HCT116 (cell line): ENCODE measurements at regions not wholly inside any gene's neighbourhood (a gene's known extent, or its start where the extent isn't known, plus 50 kb on each side); places are given as distances from the start of the nearest gene placed in this dataset.

ENCODE experiments used
- ATAC-seq: fragments of 200-7000 bp; cut with Tn5 transposase; 2 replicates; pipeline ENCODE4 v1.9.1; 2020; ENCODE audit warnings: mild to moderate bottlenecking, moderate library complexity
- BruUV-seq: library from RNA; stranded (reverse); fragments of 400-500 nt; replicated peaks from 2 replicates; lab custom pipeline; 2021; lab: Mats Ljungman, UMichigan
- CTCF ChIA-PET: fragments of 300-600 bp; sonication (Branson Sonifier 250); formaldehyde crosslinking; loops from one replicate; lab custom pipeline; 2021; ENCODE audit warnings: antibody characterized with exemption; lab: Charles Lee
- POLR2A ChIA-PET: fragments of 300-600, 350-600 bp; sonication (Branson Sonifier 250); formaldehyde crosslinking; loops from one replicate; lab custom pipeline; 2021; ENCODE audit warnings: antibody characterized with exemption; lab: Charles Lee
- RAD21 ChIA-PET, 2 experiments: fragments of 300-600 bp; sonication (Branson Sonifier 250); formaldehyde crosslinking; loops; one replicate each; lab custom pipeline; 2023; ENCODE audit warnings: low total read pairs in 2 of 2; ENCODE audit not compliant: uncharacterized antibody in 2 of 2, unreplicated experiment in 2 of 2, low non-redundant PET in 1 of 2; lab: Charles Lee
- DNase-seq: peaks from one replicate; pipeline ENCODE4 v3.0.0-alpha.2; 2010; ENCODE audit warnings: low read depth, low spot score
- H2AFZ ChIP-seq: fragments of 200-600 bp; shearing (Covaris generic), sonication (generic); 2 replicates; pipeline ENCODE4 v1.6.1; 2017; ENCODE audit warnings: low read depth, mixed run types, mixed read lengths, antibody characterized with exemption, low read length; ENCODE audit not compliant: poor library complexity, severe bottlenecking
- H3K27ac ChIP-seq: 2 replicates; pipeline ENCODE4 v1.5.1; 2012; ENCODE audit warnings: low read depth, low read length
- H3K27me3 ChIP-seq: fragments of 200-600 bp; sonication (generic); 2 replicates; pipeline ENCODE4 v1.6.1; 2016; ENCODE audit warnings: mixed run types, low read length, mixed read lengths; ENCODE audit not compliant: insufficient read depth
- H3K36me3 ChIP-seq, 2 experiments: fragments of 200-500 bp in 1 of 2; fragments of 200-600 bp in 1 of 2; sonication (Bioruptor generic) in 1 of 2; sonication (generic) in 1 of 2; 2 replicates each; pipeline versions ENCODE4 v1.5.1 to v1.6.1; 2014 to 2016; ENCODE audit warnings: low read length in 2 of 2, inconsistent platforms in 1 of 2, mixed read lengths in 1 of 2, mixed run types in 1 of 2; ENCODE audit not compliant: insufficient read depth in 2 of 2, control insufficient read depth in 1 of 2
- H3K4me1 ChIP-seq, 2 experiments: fragments of 200-600 bp in 1 of 2; sonication (generic) in 1 of 2; 2 replicates each; pipeline versions ENCODE4 v1.5.1 to v1.6.1; 2012 to 2017; ENCODE audit warnings: low read length in 2 of 2, inconsistent platforms in 1 of 2, mild to moderate bottlenecking in 1 of 2, mixed read lengths in 1 of 2, mixed run types in 1 of 2, moderate library complexity in 1 of 2; ENCODE audit not compliant: insufficient read depth in 2 of 2, control insufficient read depth in 1 of 2
- H3K4me2 ChIP-seq: fragments of 200-600 bp; sonication (generic); 2 replicates; pipeline ENCODE4 v1.6.1; 2017; ENCODE audit warnings: mixed run types, low read length, mixed read lengths
- H3K4me3 ChIP-seq, 2 experiments: fragments of 200-600 bp in 1 of 2; sonication (generic) in 1 of 2; replicated peaks in 1 of 2; 2 replicates each; pipeline ENCODE4 v1.5.1; 2011 to 2016; ENCODE audit warnings: low read length in 2 of 2, control low read depth in 1 of 2, low read depth in 1 of 2, mild to moderate bottlenecking in 1 of 2, mixed read lengths in 1 of 2, mixed run types in 1 of 2
- H3K79me2 ChIP-seq: fragments of 200-600 bp; sonication (generic); 2 replicates; pipeline ENCODE4 v1.6.1; 2017; ENCODE audit warnings: mild to moderate bottlenecking, mixed run types, low read length, moderate library complexity, mixed read lengths; ENCODE audit not compliant: insufficient read depth
- H3K9ac ChIP-seq: fragments of 200-600 bp; sonication (generic); 2 replicates; pipeline ENCODE4 v1.6.1; 2016; ENCODE audit warnings: low read length, mixed read lengths
- H3K9me2 ChIP-seq: fragments of 200-600 bp; sonication (generic), shearing (Covaris generic); 2 replicates; pipeline ENCODE4 v1.6.1; 2017; ENCODE audit warnings: mixed run types, mild to moderate bottlenecking, moderate library complexity; ENCODE audit not compliant: insufficient read depth
- H3K9me3 ChIP-seq, 2 experiments: fragments of 200-500 bp in 1 of 2; fragments of 200-600 bp in 1 of 2; sonication (Bioruptor generic) in 1 of 2; sonication (generic) in 1 of 2; 2 replicates each; pipeline ENCODE4 v1.6.1; 2014 to 2017; ENCODE audit warnings: low read length in 2 of 2, mixed read lengths in 2 of 2, inconsistent platforms in 1 of 2, low read depth in 1 of 2, mild to moderate bottlenecking in 1 of 2, mixed run types in 1 of 2, moderate library complexity in 1 of 2; ENCODE audit not compliant: control insufficient read depth in 1 of 2, insufficient read depth in 1 of 2
- H4K20me1 ChIP-seq: fragments of 200-600 bp; sonication (generic), shearing (Covaris generic); 2 replicates; pipeline ENCODE4 v1.6.1; 2017; ENCODE audit warnings: mixed run types, mild to moderate bottlenecking, moderate library complexity; ENCODE audit not compliant: insufficient read depth
- CEBPB ChIP-seq: IDR thresholded peaks from 2 replicates; pipeline ENCODE4 v1.6.1; 2012; ENCODE audit warnings: low read depth
- ELF1 ChIP-seq: IDR thresholded peaks from 2 replicates; pipeline ENCODE4 v1.6.1; 2012; ENCODE audit warnings: low read depth, borderline replicate concordance
- EZH2 ChIP-seq: fragments of 200-600 bp; sonication (generic); IDR thresholded peaks from 2 replicates; pipeline ENCODE4 v1.6.1; 2017; ENCODE audit warnings: antibody characterized with exemption, mixed run types
- FOSL1 ChIP-seq: IDR thresholded peaks from 2 replicates; pipeline ENCODE4 v1.6.1; 2012; ENCODE audit warnings: low read depth
- JUND ChIP-seq: IDR thresholded peaks from 2 replicates; pipeline ENCODE4 v1.6.1; 2012
- POLR2A ChIP-seq: IDR thresholded peaks from 2 replicates; pipeline ENCODE4 v1.7.0; 2011; ENCODE audit warnings: borderline replicate concordance; ENCODE audit not compliant: insufficient read depth, insufficient read length; ENCODE audit errors: extremely low read depth
- RAD21 ChIP-seq: IDR thresholded peaks from 2 replicates; pipeline ENCODE4 v1.6.1; 2012; ENCODE audit warnings: low read depth, mild to moderate bottlenecking
- SIN3A ChIP-seq: IDR thresholded peaks from 2 replicates; pipeline ENCODE4 v1.6.1; 2012; ENCODE audit warnings: low read depth
- SP1 ChIP-seq: IDR thresholded peaks from 2 replicates; pipeline ENCODE4 v1.6.1; 2012; ENCODE audit warnings: low read depth
- SRF ChIP-seq: IDR thresholded peaks from 2 replicates; pipeline ENCODE4 v1.6.1; 2012; ENCODE audit warnings: low read depth
- TCF7L2 ChIP-seq: IDR thresholded peaks from 2 replicates; pipeline ENCODE4 v1.7.0; 2011; ENCODE audit warnings: borderline replicate concordance, inconsistent platforms; ENCODE audit not compliant: insufficient read depth, insufficient read length; ENCODE audit errors: extremely low read depth
- ZNF274 ChIP-seq: fragments of 200-500 bp; sonication (Bioruptor generic); IDR thresholded peaks from 2 replicates; pipeline ENCODE4 v1.6.1; 2014; ENCODE audit warnings: mild to moderate bottlenecking, low read depth, low read length, inconsistent platforms
- intact Hi-C: fragments of 100-400 bp; cut with micrococcal nuclease; formaldehyde crosslinking; loops from 2 replicates; pipeline ENCODE4 v1.10.0; 2022
- TF ChIP-seq, protein P1 (sequence below): IDR thresholded peaks from 2 replicates; pipeline ENCODE4 v1.6.1; 2011; ENCODE audit warnings: mild to moderate bottlenecking, low read length, moderate library complexity; ENCODE audit not compliant: insufficient replicate concordance; ENCODE audit errors: extremely low read depth
- TF ChIP-seq, protein P2 (sequence below), 3 experiments: fragments of 200-600 bp in 1 of 3; sonication (generic) in 1 of 3; IDR thresholded peaks in 2 of 3; conservative IDR thresholded peaks in 1 of 3; 2 replicates each; pipeline ENCODE4 v1.5.1; 2012 to 2017; ENCODE audit warnings: low read depth in 2 of 3, low read length in 2 of 3, antibody characterized with exemption in 1 of 3, borderline replicate concordance in 1 of 3, control low read depth in 1 of 3, mild to moderate bottlenecking in 1 of 3, mixed read lengths in 1 of 3, mixed run types in 1 of 3, moderate library complexity in 1 of 3; ENCODE audit not compliant: insufficient read depth in 1 of 3
- TF ChIP-seq, protein P3 (sequence below): IDR thresholded peaks from 2 replicates; pipeline ENCODE4 v1.6.1; 2012
- TF ChIP-seq, protein P4 (sequence below): IDR thresholded peaks from 2 replicates; pipeline ENCODE4 v1.6.1; 2012

DNA sequence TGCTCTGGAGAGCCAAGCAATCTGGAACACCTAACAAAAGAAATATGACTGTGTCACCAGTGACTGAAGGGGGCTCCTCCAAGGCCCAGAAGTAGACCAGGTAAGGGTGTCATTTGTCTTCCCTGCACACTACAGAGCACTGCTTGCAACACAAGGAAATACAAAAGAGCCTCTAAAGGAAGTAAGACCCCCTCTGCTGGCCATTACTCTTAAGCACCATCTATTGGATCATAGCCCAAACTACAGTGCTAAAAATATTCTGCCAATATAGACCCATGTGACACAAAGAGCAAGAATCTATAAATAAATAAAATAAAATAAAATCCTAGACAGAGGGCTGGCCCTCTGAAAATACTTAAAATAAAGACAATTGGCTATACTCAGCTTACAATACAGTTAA, 528.7 kb downstream of the TMA16 start:
- CTCF ChIA-PET, result no interaction called here
- no peaks in the 10 kb centered on the region for H3K36me3 ChIP-seq
- no peaks in the 10 kb centered on the region for H3K79me2 ChIP-seq
- intact Hi-C loops, result no loop called here
- peak overlapping the region; percentile 39 for H2AFZ ChIP-seq
- POLR2A ChIA-PET, result no interaction called here
- no peaks in the 10 kb centered on the region for H3K9me2 ChIP-seq
- 0 out of 2 replicates have a peak, but pooled peaks have one; percentile 14 for TF ChIP-seq RAD21
- TF ChIP-seq EZH2, result no peak
- TF ChIP-seq, protein P1, sequence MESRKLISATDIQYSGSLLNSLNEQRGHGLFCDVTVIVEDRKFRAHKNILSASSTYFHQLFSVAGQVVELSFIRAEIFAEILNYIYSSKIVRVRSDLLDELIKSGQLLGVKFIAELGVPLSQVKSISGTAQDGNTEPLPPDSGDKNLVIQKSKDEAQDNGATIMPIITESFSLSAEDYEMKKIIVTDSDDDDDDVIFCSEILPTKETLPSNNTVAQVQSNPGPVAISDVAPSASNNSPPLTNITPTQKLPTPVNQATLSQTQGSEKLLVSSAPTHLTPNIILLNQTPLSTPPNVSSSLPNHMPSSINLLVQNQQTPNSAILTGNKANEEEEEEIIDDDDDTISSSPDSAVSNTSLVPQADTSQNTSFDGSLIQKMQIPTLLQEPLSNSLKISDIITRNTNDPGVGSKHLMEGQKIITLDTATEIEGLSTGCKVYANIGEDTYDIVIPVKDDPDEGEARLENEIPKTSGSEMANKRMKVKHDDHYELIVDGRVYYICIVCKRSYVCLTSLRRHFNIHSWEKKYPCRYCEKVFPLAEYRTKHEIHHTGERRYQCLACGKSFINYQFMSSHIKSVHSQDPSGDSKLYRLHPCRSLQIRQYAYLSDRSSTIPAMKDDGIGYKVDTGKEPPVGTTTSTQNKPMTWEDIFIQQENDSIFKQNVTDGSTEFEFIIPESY, result no peak
- TF ChIP-seq SRF, result no peak
- no peak for TF ChIP-seq SIN3A
- no peak for TF ChIP-seq TCF7L2
- TF ChIP-seq ELF1, result no peak
- TF ChIP-seq, protein P2, sequence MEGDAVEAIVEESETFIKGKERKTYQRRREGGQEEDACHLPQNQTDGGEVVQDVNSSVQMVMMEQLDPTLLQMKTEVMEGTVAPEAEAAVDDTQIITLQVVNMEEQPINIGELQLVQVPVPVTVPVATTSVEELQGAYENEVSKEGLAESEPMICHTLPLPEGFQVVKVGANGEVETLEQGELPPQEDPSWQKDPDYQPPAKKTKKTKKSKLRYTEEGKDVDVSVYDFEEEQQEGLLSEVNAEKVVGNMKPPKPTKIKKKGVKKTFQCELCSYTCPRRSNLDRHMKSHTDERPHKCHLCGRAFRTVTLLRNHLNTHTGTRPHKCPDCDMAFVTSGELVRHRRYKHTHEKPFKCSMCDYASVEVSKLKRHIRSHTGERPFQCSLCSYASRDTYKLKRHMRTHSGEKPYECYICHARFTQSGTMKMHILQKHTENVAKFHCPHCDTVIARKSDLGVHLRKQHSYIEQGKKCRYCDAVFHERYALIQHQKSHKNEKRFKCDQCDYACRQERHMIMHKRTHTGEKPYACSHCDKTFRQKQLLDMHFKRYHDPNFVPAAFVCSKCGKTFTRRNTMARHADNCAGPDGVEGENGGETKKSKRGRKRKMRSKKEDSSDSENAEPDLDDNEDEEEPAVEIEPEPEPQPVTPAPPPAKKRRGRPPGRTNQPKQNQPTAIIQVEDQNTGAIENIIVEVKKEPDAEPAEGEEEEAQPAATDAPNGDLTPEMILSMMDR (IDR thresholded peaks at IDR 0.05 in 2 of 3, conservative IDR thresholded peaks at IDR 0.05 in 1 of 3; ENCODE audit: borderline replicate concordance in 1 of 3, insufficient read depth in 1 of 3, low read depth in 2 of 3, low read length in 2 of 3), result peak; percentile 25 to 42 (median 40); a peak in 4 of 6 replicates
- no peak for TF ChIP-seq POLR2A
- no peak for TF ChIP-seq FOSL1
- no peak for TF ChIP-seq SP1
- TF ChIP-seq, protein P3, sequence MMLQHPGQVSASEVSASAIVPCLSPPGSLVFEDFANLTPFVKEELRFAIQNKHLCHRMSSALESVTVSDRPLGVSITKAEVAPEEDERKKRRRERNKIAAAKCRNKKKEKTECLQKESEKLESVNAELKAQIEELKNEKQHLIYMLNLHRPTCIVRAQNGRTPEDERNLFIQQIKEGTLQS, result no peak
- no peak for TF ChIP-seq CEBPB
- TF ChIP-seq, protein P4, sequence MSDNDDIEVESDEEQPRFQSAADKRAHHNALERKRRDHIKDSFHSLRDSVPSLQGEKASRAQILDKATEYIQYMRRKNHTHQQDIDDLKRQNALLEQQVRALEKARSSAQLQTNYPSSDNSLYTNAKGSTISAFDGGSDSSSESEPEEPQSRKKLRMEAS, result no peak
- TF ChIP-seq ZNF274, result no peak
- no peak for TF ChIP-seq JUND
- no peaks in the 10 kb centered on the region for H3K4me1 ChIP-seq
- H3K9ac ChIP-seq, result no peak overlapping the region
- H3K4me3 ChIP-seq, result no peak overlapping the region
- DNase-seq (peak; percentile 12), ATAC-seq (peak; percentile 75)
- no peak overlapping the region for H3K27ac ChIP-seq
- H4K20me1 ChIP-seq, result no peaks in the 10 kb centered on the region
- no peaks in the 10 kb centered on the region; a peak in 1 of 4 replicates for H3K9me3 ChIP-seq
- no peak overlapping the region for H3K4me2 ChIP-seq
- no TSS peak for BruUV-seq
- RAD21 ChIA-PET, result no interaction called here
- no peaks in the 10 kb centered on the region for H3K27me3 ChIP-seq
